Stimulated activated CD4-positive, alpha-beta T cell treated with anti-CD3 and anti-CD28 coated beads, Interleukin-1b, Interleukin-23, amount 100 ng/mL, for 24 hours (primary cell): ENCODE measurements at regions not wholly inside any gene's neighbourhood (a gene's known extent, or its start where the extent isn't known, plus 50 kb on each side); places are given as distances from the start of the nearest gene placed in this dataset.
"Not testable (repeated sequence)": the region's sequence is repeated elsewhere in the genome, so short reads cannot be mapped to it uniquely, and the experiment has no call there.

ENCODE experiments used
- DNase-seq, 4 experiments: peaks; one replicate each; pipeline ENCODE4 v3.0.0-alpha.2; 2020; ENCODE audit warnings: low read depth in 4 of 4, low spot score in 1 of 4

DNA sequence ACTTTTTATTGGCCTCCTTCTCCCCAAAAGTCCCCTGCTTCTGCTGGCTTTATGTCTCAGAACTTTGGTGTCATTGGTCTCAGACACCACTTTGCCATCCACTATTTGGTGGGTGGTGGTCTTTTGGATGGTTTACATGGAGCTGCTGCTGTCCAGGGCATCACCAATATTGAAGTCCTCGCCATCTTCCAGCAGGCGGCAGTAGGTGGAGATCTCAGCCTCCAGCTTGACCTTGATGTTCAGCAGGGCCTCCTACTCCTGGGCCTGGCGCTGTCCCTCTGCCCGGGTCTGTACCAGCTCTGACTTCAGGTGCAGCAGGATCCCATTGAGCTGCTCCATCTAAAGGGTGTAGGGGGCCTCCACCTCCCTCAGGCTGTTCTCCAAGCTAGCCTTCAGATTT lies 148.4 kb upstream of the FOXA2 start:
- no peak for DNase-seq

DNA sequence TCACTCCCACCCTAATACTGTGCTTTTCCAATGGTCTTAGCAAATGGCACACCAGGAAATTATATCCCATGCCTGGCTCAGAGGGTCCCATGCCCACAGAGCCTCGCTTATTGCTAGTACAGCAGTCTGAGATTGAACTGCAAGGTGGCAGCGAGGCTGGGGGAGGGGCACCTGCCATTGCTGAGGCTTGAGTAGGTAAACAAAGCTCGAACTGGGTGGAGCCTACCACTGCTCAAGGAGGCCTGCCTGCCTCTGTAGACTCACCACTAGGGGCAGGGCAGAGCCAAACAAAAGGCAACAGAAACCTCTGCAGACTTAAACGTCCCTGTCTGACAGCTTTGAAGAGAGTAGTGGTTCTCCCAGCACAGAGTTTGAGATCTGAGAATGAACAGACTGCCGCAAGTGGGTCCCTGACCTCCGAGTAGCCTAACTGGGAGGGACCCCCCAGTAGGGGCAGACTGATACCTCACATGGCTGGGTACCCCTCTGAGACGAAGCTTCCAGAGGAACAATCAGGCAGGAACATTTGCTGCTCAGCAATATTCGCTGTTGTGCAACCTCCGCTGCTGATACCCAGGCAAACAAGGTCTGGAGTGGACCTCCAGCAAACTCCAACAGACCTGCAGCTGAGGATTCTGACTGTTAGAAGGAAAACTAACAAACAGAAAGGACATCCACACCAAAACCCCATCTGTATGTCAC lies 150.7 kb upstream of the FOXA2 start:
- DNase-seq = not testable (repeated sequence)

DNA sequence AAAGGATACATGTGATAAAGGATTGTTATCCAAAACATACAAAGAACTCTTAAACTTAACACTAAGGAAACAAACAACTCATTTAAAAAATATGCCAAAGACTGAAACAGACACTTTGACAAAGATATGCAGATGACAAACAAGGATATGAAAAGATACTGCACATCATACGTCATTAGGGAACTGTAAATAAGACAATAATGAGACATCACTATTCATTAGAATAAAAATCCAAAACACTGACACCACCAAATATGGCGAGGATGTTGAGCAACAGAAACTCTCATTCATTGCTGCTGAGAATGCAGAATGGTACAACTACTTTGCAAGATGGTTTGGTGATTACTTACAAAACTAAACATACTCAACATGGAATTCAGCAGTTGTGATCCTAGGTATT lies 156.5 kb upstream of the FOXA2 start:
- no peak for DNase-seq

DNA sequence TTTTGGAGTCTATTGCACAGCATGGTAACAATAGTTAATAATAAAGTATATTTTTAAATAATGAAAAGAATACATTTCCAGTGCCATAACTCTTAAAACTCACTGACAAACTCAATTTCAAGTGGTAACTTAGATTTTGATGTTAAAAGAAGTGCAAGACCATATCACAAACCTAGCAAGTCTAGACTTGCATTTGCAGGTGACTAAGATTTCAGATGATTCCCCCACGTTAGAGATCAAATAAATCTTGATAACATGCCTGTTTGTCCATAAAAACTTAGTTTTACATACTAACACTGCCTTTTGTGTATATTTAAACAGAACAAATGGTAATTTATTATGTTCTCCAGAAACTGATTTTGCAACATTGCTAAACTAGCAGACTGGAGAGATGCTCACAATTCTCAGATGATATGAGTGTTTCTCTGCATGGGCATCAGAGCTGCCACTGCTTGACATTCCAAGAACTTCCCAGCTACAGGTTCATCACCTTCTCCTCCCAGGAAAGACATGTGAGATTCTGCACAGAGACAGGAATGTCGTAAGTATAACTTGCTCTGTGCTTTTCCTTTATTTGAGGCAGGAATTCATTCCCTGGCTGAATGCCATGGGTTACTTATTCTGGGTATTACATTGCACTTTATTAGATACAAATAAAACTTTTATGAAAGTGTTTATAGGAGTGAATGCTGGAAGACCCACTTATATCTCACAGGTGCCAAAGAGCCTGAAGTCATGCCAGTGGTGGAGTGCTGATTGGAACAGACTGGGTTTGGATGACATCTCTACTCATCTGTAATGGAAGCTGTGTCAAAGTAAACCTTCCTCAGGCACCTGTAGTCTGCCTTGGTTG lies 160.2 kb upstream of the FOXA2 start:
- no peak for DNase-seq

DNA sequence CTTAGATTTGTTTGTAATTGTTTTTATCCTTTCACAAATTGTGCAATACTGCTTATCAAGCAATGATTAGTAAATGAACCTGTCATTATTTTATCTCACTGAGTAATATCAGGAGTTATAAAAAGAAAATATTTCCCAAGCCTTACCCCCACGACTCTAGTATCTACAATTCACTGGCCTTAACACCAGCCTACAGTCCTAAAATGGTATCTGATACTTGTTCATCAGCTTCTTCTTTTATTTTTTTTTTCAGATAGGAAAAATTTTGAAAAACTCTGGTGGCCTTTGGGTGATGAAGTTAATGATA lies 160.8 kb upstream of the FOXA2 start:
- no peak for DNase-seq

DNA sequence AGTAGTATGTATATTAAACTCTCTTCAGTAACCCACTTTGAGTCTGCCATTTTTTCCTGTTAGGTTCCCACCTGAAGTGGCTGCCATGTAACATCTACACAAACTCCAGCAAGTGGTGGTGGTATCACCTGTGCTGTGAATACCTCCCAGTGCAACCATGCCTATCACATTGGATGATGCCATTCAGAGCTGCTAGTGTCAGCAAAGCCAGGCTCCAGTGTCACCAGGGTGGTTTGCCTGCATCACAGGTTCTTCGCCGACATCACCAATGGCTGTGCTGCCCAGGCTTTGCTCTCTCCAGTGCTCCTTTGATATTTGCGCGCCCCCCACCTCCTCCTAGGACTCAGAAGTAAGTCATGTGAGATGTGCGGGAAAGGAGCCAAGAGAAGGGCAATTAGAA lies 162.6 kb upstream of the FOXA2 start:
- no peak for DNase-seq

DNA sequence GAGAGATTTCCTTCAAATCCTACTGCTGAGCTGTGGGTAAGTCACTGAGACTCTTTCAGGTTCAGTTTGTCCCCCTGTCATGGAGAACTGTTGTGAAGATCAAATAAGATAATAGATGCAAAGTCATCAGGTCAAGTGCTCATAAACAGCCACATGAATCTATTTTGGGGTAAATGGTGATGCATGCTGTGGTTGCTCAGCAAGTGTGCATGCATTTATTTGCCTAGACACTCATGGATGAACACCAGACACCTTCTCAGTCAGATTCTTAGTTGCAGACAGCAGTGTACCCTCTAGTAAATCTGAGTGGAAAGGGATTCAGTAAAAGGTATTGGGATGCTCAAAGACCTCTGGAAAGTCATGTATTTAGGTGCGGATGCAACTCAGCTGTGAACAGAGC lies 168.0 kb upstream of the FOXA2 start:
- no peak for DNase-seq

DNA sequence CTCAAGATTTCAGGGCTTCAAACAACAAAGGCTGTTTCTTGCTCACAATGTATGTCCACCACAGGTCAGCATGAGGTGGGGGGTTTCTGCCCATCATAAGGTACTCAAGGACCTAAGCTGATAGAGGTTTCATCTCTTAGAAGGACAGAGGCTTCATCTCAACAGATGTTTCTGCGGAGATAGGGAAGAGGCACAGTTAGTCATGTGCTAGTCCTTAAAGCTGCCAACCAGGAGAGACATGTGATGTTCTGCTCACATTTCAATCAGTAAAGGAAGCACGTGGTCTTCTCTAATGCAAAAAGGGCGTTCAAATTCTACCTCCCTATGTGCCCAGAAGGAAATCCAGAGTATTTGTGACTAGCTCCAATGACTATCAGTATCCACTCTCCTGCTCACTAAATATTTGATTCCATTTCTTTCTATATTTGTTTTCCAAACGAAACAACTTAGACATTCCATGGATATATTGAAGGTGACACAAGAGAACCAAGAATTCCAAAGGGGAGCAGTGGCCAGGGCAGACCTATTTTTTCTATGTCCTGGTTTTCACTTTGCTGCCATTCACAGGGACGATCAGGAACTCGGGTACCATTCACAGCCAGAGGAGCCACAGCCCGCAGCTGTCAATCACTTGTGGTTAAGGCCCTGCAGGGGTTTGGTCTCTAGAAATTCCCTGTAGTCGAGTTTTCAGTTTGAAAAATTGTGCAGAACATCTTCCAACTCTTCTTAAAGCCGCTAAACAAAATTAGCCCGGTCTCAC lies 173.2 kb upstream of the FOXA2 start:
- DNase-seq = no peak

DNA sequence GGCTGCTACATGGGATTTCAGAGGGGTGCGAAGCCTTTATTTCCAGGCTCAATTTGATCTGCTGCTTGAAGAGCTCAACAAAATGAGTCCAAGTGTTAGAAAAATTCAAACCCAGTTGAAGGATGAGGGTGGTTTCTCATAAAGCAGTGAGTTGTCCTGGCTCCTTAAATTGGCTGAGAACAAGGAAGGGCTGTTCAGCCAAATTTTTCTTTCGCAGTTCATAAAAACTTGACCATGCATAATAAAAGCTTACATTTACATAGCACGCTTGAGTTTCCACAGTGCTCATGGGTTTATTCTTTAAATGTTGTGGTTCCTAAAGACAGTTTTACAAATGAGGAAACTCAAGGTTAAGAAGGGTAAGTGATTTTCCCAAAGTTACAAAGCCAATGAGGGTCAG lies 174.4 kb upstream of the FOXA2 start:
- no peak for DNase-seq

DNA sequence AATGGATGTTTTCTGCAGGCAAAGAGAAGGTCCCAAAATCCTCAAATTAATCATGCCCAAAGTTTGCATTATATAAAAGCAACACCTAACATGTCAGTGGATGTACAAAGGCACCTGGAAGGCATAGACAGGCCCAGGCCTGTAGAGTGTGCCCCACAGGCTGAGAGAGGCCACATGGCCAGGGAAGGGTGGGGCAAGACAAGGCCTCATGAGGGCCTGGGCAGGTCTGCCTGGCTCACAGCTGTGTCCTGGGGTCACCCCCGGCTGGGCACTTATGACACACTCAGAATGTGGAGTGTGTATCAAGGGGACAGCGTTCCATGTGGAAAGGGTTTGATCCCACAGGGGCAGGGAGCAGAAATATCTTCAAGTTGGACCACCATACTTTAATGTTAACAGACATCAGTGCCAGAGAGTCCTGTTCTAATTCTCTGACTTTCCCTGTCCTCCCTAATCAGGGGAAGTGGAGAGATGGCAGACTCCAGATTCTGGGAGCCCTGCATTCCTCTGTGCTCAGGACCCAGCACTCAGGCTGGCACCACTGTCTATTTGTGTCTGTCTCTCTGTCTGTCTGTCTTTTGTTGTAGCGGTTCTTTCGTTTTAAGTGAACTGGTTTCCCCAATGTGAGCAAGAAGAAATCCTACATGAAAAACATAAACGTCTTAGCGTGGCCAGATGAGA lies 178.3 kb upstream of the FOXA2 start:
- no peak for DNase-seq

DNA sequence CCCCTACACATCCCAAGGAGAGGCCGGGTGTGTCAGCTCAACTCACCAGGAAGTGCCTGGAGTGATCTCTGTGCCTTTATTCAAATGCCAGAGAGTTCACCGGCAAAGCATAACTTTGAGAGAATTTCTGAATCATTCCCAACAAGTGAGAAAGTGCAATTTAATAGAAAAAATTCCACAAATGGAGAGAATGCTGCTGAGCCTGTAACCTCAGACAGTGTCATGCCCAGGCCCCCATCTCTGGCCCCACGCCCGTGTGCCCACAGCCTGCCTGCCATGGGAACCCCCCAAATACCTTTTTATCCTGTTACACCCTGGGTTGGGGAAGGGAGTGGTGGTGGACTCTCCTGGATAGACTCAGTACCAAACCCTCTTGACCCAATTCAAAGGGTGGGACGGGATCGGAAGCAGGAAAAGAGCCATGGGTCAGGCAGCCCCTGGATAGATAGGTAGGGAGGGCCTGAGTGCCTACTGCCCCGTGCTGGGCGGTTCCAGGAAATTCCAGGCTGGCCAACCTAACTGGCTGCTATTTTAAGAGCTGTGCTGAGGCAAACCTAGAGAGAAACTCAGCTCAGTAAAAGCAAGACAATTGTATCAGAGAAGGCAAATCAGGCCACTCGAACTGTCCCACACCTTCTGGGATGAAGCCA lies 179.0 kb upstream of the FOXA2 start:
- no peak for DNase-seq

DNA sequence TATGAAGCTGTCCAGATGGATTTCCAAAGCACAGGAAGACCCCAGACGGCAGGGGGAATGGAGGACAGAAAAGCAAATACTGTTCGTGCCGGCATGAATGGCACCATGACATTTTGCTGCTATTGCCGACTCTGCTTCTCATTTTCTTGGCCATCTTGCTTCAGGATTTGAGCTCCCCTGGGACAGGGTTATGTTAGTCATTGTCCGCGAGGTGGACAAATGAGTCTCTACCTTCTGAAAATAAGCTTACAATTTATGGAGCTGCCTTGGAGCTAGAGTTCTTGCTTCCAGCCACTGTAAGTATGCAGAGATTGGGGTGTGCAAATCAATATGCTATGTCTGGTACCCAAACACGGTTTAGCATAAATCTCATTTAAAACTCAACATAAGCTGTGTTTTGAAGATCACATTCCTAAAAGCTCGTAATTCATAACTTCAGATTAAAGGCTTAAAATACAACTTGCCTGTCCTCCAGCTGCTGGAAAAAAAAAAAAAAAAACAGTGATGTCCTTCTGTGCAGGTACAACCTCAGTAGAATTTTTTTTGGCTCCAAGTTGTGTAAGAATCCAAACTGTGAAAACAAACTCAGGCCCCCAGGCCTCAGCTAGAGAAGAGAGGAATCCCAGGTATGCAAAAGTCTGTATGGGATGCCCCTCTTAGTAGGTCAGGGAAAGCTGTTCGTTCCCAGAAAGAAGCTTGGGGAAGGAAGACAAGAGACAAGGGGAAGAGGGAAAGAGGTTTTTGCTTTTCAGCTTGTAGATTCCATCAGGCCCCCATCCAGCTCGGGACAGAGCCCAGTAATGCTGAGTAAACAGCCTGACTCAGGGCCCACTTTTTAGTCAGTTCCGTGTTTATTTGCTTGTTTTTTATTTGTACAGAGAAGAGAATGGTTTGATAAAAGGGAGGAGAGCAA lies 184.2 kb upstream of the FOXA2 start:
- DNase-seq = no peak

DNA sequence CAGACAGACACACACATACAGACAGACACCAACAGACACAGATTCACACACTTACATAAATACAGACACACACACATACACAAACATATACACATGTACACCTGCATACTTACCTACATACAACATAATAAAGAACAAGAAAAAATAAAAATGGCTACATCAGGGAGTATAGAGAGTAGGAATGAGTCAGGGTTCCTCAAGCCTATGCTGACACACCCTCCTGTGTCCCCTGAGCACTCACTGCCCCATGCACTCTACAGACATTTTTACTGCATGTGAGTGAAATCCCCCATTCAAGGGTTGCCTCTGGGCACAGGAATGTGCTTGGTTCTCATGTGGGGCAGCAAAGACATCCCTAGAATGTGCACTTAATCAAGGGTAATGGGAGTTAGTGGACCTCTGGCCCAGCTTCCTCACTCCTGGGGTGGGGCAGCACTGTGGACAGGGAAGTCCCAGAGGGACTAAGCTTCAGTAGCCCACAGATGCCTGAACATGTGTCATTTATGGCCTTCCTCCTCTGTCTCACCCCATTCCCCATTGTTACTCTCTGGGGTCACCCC lies 185.9 kb upstream of the FOXA2 start:
- DNase-seq = no peak

DNA sequence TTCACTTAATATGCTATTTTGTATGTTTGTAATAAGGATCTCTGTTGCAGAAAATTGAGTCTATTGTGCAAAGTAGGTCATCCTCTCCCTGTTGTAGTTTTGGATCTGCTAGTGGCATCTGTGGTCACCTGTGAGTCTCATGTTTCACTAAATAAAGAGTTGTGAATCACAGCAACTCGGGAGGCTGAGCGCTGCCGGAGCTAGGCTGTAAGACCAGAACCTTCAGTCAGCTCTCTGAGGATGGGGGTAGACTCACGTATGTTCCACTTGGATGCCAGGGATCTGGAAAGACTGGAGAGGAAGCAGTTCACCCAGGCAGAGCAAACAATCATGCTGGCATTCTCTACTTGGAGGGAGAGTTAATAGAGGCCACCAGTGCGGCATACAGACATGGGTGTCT lies 187.3 kb upstream of the FOXA2 start:
- no peak for DNase-seq

DNA sequence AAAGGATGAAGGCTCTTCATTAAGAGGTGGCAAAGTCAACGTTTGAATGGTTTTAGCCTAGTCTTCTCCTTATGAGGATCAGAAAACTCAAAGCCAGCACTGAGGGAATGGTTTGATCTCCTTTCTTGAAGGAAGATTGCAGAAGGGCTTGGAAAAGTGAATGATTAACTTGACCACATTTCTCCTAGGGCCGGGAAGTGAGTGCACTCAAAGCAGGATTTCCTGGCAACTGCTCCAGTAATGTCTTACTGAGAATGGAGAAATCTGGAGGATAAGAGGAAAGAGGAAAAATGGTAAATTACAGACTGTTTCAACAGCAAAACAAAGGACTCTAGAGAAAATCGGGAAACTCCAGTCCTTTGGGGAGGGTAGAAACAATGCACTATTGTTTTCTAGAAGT lies 189.0 kb upstream of the FOXA2 start:
- no peak for DNase-seq

DNA sequence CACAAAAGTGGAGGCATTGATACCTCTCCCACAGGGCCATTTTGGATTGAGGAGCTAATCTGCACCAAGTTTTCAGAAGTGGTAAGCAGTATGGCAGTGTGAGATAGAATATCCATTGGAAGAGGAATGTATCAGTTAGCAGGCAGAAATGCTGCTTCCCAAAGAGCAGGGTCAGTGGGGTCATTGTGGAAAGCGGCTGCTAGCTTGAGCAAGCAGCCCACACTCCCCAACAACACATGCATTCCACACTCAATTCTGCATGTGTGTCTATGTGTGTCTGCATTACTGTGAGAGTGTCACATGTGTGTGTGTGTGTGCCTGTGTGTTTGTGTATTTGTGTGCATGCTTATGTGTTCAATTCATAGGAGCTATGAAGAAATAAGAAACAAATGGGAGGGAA lies 190.9 kb upstream of the FOXA2 start:
- no peak for DNase-seq

DNA sequence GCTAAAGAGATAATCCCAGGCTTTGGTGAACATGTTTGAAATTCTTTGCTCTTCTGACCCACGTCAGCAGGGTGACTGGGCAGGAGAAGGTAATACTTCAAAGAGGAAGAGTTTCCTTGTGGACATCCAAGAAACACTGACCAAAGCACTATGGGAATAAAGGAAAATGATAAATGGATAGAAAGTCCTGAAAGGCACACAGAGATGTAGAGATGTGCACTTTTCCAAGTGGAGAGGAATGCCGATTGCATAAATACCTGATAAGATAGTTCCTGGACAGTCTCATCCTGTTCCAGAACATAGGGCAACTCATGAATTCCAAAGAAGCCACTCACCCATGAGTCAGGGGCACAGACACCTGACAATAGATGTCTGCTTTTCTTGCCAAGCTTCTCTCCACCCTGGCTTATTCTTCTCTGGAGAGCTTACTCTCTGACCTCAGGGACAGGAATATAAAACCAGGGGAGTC lies 191.3 kb upstream of the FOXA2 start:
- no peak for DNase-seq

DNA sequence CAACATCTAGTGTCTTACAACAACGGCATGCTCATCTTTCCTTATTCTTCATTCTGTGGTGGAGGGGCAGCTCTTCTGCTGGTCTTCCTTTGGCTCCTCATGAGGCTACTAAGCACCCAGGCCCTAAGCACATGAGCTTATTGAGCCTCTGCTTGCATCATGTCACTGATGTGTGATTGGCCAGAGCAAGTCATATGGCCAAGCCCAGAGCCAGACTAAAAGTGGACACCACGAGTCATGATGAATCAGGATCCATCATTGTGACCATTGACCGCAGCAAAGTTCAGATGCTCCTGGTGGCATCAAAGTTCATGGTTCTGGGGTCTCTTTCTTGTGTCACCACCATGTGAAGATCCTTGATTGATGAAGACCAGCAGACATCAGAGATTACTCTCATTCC lies 192.0 kb upstream of the FOXA2 start:
- DNase-seq = no peak

DNA sequence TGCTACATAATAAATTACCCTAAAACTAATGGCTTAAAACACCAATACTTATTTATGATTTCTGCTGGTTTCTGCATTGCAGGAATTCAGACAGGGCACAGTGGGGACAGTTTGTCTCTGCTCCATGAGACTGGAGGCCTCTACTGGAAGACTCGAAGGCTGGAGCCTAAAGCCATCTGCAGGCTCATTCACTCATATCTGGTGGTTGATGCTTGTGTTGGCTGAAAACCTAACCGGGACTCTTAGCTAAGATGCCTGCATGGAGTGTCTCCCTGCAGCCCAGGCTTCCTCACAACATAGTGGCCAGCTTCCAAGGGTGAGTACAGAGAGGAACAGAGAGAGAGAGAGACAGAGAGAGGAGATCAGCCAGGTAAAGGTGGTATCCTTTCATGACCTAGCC lies 195.5 kb upstream of the FOXA2 start:
- DNase-seq = no peak

DNA sequence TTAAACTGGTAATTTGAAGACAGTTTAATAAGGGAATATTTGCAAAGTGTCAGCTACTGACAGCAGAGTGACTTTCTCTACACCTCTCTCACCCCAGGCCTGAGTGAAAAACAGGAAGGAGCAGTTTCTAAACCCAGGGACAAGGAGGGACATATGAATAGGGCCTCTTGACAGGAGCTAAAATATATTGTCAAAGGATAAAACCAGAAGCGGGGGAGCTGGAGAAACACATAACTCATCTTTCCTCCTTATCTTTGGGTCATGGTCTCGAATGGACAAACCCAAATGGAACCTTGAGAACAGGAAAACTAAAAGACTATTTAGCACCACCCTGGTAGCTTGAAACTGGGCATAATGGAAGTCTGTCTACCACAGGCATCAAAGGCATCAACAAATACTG lies 197.5 kb upstream of the FOXA2 start:
- no peak for DNase-seq
